ENCODE measurements at regions not wholly inside any gene's neighbourhood (a gene's known extent, or its start where the extent isn't known, plus 50 kb on each side); places are given as distances from the start of the nearest gene placed in this dataset.

DNA sequence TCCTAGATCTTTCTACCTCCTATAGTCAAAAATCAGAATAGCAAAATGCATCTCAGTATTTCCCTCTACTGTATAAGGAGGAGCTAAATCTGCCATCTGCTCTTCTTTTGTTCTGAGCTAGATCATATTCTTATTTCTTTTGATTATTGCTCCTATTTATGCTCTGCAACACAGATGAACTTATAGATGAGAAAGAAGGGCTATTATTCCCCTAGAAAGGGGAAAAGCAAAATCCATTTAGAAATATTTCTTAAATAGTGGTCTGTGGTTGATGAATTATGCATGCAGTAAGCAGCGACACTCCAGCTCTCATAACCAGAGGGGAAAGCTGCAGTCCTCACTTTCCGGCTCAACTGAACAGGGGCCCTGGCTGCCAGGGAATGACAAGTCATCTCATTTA is 207.3 kb upstream of the SORCS1 start:
- TF ChIP-seq EZH2phosphoT487 (conservative IDR thresholded peaks at IDR 0.05; ENCODE audit: low read length) = no peak
- TF ChIP-seq, protein P1, sequence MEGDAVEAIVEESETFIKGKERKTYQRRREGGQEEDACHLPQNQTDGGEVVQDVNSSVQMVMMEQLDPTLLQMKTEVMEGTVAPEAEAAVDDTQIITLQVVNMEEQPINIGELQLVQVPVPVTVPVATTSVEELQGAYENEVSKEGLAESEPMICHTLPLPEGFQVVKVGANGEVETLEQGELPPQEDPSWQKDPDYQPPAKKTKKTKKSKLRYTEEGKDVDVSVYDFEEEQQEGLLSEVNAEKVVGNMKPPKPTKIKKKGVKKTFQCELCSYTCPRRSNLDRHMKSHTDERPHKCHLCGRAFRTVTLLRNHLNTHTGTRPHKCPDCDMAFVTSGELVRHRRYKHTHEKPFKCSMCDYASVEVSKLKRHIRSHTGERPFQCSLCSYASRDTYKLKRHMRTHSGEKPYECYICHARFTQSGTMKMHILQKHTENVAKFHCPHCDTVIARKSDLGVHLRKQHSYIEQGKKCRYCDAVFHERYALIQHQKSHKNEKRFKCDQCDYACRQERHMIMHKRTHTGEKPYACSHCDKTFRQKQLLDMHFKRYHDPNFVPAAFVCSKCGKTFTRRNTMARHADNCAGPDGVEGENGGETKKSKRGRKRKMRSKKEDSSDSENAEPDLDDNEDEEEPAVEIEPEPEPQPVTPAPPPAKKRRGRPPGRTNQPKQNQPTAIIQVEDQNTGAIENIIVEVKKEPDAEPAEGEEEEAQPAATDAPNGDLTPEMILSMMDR (IDR thresholded peaks at IDR 0.05; ENCODE audit: insufficient read depth, low read length, poor library complexity, severe bottlenecking) = no peak
